Suprapubic skin (tissue), 4 donors: ENCODE measurements at regions not wholly inside any gene's neighbourhood (a gene's known extent, or its start where the extent isn't known, plus 50 kb on each side); places are given as distances from the start of the nearest gene placed in this dataset.

Source experiments
- DNase-seq, 2 donors: peaks; one replicate each; pipeline ENCODE4 v3.0.0-alpha.2; 2019; ENCODE audit warnings: low spot score in 2 of 2
- H3K27ac ChIP-seq: fragments of 200-600 bp; sonication (generic); one replicate; pipeline ENCODE4 v1.5.1; 2019
- H3K27me3 ChIP-seq: fragments of 200-600 bp; sonication (generic); one replicate; pipeline ENCODE4 v1.5.1; 2019
- H3K36me3 ChIP-seq: fragments of 200-600 bp; sonication (generic); one replicate; pipeline ENCODE4 v1.5.1; 2019
- H3K4me1 ChIP-seq: fragments of 200-600 bp; sonication (generic); one replicate; pipeline ENCODE4 v1.5.1; 2019
- H3K4me3 ChIP-seq: fragments of 200-600 bp; sonication (generic); one replicate; pipeline ENCODE4 v1.5.1; 2019; ENCODE audit warnings: mild to moderate bottlenecking
- H3K9me3 ChIP-seq: fragments of 200-600 bp; sonication (generic); one replicate; pipeline ENCODE4 v1.5.1; 2019
- EP300 ChIP-seq: sonication (generic); formaldehyde crosslinking; IDR thresholded peaks from one replicate; pipeline ENCODE4 v1.6.1; 2017; ENCODE audit warnings: antibody characterized with exemption
- POLR2A ChIP-seq, 2 donors: fragments of 450-650 bp; IDR thresholded peaks; one replicate each; pipeline ENCODE4 v1.6.1; 2017; ENCODE audit warnings: antibody characterized with exemption in 2 of 2, mild to moderate bottlenecking in 2 of 2, moderate library complexity in 2 of 2
- POLR2AphosphoS5 ChIP-seq, 3 donors: sonication (generic); formaldehyde crosslinking; IDR thresholded peaks; one replicate each; pipeline ENCODE4 v1.6.1; 2017; ENCODE audit warnings: antibody characterized with exemption in 3 of 3
- WGBS: methylation state at CpG from one replicate; pipeline ENCODE4 v1.1.5; 2018; 5-methylcytosine and 5-hydroxymethylcytosine counted together
- TF ChIP-seq, protein P1 (sequence below), 2 donors: fragments of 200-600 bp in 1 of 2; fragments of 450-650 bp in 1 of 2; sonication (generic) in 1 of 2; IDR thresholded peaks; one replicate each; pipeline ENCODE4 v1.5.1; 2016 to 2019; ENCODE audit warnings: antibody characterized with exemption in 2 of 2, mild to moderate bottlenecking in 1 of 2, moderate library complexity in 1 of 2

DNA sequence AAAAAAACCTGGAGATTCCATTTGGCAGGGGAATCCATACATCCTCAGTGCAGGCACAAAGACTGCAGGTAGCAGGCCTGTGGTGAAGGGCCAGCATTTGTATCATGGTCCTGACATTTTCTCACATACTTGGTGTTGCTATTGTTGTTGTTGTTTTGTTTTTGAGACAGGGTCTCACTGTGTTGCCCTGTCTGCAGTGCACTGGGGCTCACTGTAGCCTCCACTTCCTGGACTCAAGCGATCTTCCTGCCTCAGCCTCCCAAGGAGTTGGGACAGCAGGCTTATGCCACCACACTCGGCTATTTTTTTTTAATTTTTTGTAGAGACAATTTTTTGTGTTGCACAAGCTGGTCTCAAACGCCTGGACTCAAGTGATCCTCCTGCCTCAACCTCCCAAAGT is 140.8 kb upstream of the ZNF644 start:
- no peak for DNase-seq
- WGBS = 97% methylated on average over 3 of the region's 3 CpGs
- Histone ChIP-seq H3K27me3 (no peaks in the 10 kb centered on the region), H3K9me3 (no peaks in the 10 kb centered on the region), H3K27ac (no peak overlapping the region), H3K4me3 (no peak overlapping the region), H3K4me1 (peaks cover 5% of the 10 kb centered on the region), H3K36me3 (no peaks in the 10 kb centered on the region)
- no peak for TF ChIP-seq POLR2AphosphoS5 (IDR thresholded peaks at IDR 0.05)
- no peak for TF ChIP-seq EP300
- no peak for TF ChIP-seq POLR2A (IDR thresholded peaks at IDR 0.05)
- TF ChIP-seq, protein P1, sequence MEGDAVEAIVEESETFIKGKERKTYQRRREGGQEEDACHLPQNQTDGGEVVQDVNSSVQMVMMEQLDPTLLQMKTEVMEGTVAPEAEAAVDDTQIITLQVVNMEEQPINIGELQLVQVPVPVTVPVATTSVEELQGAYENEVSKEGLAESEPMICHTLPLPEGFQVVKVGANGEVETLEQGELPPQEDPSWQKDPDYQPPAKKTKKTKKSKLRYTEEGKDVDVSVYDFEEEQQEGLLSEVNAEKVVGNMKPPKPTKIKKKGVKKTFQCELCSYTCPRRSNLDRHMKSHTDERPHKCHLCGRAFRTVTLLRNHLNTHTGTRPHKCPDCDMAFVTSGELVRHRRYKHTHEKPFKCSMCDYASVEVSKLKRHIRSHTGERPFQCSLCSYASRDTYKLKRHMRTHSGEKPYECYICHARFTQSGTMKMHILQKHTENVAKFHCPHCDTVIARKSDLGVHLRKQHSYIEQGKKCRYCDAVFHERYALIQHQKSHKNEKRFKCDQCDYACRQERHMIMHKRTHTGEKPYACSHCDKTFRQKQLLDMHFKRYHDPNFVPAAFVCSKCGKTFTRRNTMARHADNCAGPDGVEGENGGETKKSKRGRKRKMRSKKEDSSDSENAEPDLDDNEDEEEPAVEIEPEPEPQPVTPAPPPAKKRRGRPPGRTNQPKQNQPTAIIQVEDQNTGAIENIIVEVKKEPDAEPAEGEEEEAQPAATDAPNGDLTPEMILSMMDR (IDR thresholded peaks at IDR 0.05) = no peak

GRCh38 chr1:91161749-91162148 is 139.9 kb upstream of the ZNF644 start:
- Histone ChIP-seq H3K36me3 (no peaks in the 10 kb centered on the region), H3K4me3 (no peak overlapping the region), H3K27ac (no peak overlapping the region), H3K9me3 (no peaks in the 10 kb centered on the region), H3K4me1 (peaks cover 5% of the 10 kb centered on the region), H3K27me3 (no peaks in the 10 kb centered on the region)
- no peak for TF ChIP-seq POLR2AphosphoS5 (IDR thresholded peaks at IDR 0.05)
- DNase-seq = no peak
- 41% methylated on average over 4 of the region's 4 CpGs for WGBS

GRCh38 chr1:91161166-91161565 is 139.3 kb upstream of the ZNF644 start:
- Histone ChIP-seq H3K9me3 (no peaks in the 10 kb centered on the region), H3K27ac (no peak overlapping the region), H3K4me3 (no peak overlapping the region), H3K36me3 (no peaks in the 10 kb centered on the region), H3K4me1 (peaks cover 5% of the 10 kb centered on the region), H3K27me3 (no peaks in the 10 kb centered on the region)
- TF ChIP-seq, protein P1 (IDR thresholded peaks at IDR 0.05) = no peak
- TF ChIP-seq POLR2AphosphoS5 (IDR thresholded peaks at IDR 0.05) = no peak
- no peak for TF ChIP-seq POLR2A (IDR thresholded peaks at IDR 0.05)
- no peak for TF ChIP-seq EP300
- 86% methylated on average over 9 of the region's 9 CpGs for WGBS
- no peak for DNase-seq

DNA sequence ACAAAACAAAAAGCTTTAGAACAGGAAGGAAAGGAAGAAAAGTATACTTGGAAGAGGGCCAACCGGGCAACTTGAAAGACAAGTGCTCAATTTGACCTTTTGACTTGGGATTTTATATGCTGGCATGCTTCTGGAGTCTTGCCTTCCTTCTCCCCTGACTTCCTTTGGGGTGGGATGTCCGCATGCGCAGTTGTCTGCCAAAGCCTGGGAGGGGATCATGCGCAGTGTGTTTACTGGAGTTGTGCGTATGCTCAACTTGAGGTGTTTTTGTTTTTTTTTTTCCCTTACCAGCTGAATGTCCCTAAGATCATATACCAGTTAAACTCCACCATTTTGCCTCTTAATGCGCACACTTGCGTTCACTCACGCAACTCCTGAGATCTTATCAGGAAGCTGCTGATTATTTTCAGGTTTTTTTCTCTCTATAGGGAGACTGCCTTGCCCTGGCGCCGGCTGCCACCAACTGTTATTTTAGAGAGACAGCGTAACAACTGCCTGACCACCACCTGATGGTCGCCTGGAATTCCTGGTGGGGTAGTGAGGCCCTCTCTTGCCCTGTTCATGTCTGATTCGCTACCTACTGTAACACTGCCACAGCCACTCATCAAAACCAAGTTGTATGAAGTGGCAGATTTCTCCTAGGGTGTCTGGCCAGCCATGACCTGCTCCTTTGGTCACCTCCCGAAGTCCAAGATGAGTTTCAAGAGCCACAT is 138.7 kb upstream of the ZNF644 start:
- Histone ChIP-seq H3K27me3 (peaks cover 2% of the 10 kb centered on the region), H3K36me3 (no peaks in the 10 kb centered on the region), H3K4me3 (no peak overlapping the region), H3K27ac (no peak overlapping the region), H3K9me3 (no peaks in the 10 kb centered on the region), H3K4me1 (peaks cover 5% of the 10 kb centered on the region)
- DNase-seq = no peak
- 84% methylated on average over 14 of the region's 14 CpGs for WGBS
- no peak for TF ChIP-seq EP300
- TF ChIP-seq POLR2A (IDR thresholded peaks at IDR 0.05) = no peak
- TF ChIP-seq, protein P1 (IDR thresholded peaks at IDR 0.05) = no peak
- TF ChIP-seq POLR2AphosphoS5 (IDR thresholded peaks at IDR 0.05) = no peak

- WGBS = 88% methylated on average over 1 of the region's 1 CpG
- TF ChIP-seq POLR2AphosphoS5 (IDR thresholded peaks at IDR 0.05) = no peak
- TF ChIP-seq, protein P1 (IDR thresholded peaks at IDR 0.05) = no peak
- Histone ChIP-seq H3K4me1 (no peaks in the 10 kb centered on the region), H3K9me3 (no peaks in the 10 kb centered on the region), H3K27ac (no peak overlapping the region), H3K4me3 (no peak overlapping the region), H3K36me3 (no peaks in the 10 kb centered on the region), H3K27me3 (peaks cover 3% of the 10 kb centered on the region)
- no peak for DNase-seq
These were observed 131.5 kb upstream of the ZNF644 start for GRCh38 chr1:91153341-91153740.

- WGBS = 90% methylated on average over 5 of the region's 5 CpGs
- no peaks in the 10 kb centered on the region for H3K36me3 ChIP-seq
- no peak overlapping the region for H3K27ac ChIP-seq
- no peaks in the 10 kb centered on the region for H3K9me3 ChIP-seq
- DNase-seq = no peak
- no peaks in the 10 kb centered on the region for H3K4me1 ChIP-seq
- TF ChIP-seq POLR2AphosphoS5 (IDR thresholded peaks at IDR 0.05) = no peak
- TF ChIP-seq, protein P1 (IDR thresholded peaks at IDR 0.05) = no peak
- no peak for TF ChIP-seq EP300
- TF ChIP-seq POLR2A (IDR thresholded peaks at IDR 0.05) = no peak
- H3K4me3 ChIP-seq = no peak overlapping the region
- peaks cover 3% of the 10 kb centered on the region for H3K27me3 ChIP-seq
These were observed 130.5 kb upstream of the ZNF644 start for GRCh38 chr1:91152331-91152730.
